ENCODE measurements at regions not wholly inside any gene's neighbourhood (a gene's known extent, or its start where the extent isn't known, plus 50 kb on each side); places are given as distances from the start of the nearest gene placed in this dataset.

- Histone ChIP-seq H3K4me3 (no peak overlapping the region), H3K9me3 (no peaks in the 10 kb centered on the region), H3K36me3 (no peaks in the 10 kb centered on the region), H3K4me1 (no peaks in the 10 kb centered on the region), H3K27me3 (no peaks in the 10 kb centered on the region), H3K27ac (no peak overlapping the region)
- ATAC-seq (no peak), DNase-seq (no peak)
- intact Hi-C loops (cut with DNase I), result no loop called here
- no peak for TF ChIP-seq CTCF (IDR thresholded peaks at IDR 0.05)
These were observed 192.1 kb downstream of the HGF start for GRCh38 chr7:81577642-81578340.

GRCh38 chr7:81574723-81575326 lies 195.0 kb downstream of the HGF start:
- Histone ChIP-seq H3K36me3 (no peaks in the 10 kb centered on the region), H3K4me3 (no peak overlapping the region), H3K27ac (no peak overlapping the region), H3K4me1 (no peaks in the 10 kb centered on the region), H3K27me3 (no peaks in the 10 kb centered on the region), H3K9me3 (no peaks in the 10 kb centered on the region)
- intact Hi-C loops (cut with DNase I), result no loop called here
- DNase-seq, result no peak
- TF ChIP-seq CTCF (IDR thresholded peaks at IDR 0.05), result no peak
- no peak for ATAC-seq

GRCh38 chr7:81573932-81574331 lies 195.9 kb downstream of the HGF start:
- no peak for DNase-seq
- no peak for ATAC-seq
- H3K9me3 ChIP-seq, result no peaks in the 10 kb centered on the region
- no peak overlapping the region for H3K4me3 ChIP-seq
- intact Hi-C loops (cut with DNase I), result no loop called here
- no peak overlapping the region for H3K27ac ChIP-seq
- TF ChIP-seq CTCF (IDR thresholded peaks at IDR 0.05), result no peak
- H3K4me1 ChIP-seq, result no peaks in the 10 kb centered on the region
- no peaks in the 10 kb centered on the region for H3K36me3 ChIP-seq
- H3K27me3 ChIP-seq, result no peaks in the 10 kb centered on the region

- Histone ChIP-seq H3K4me3 (no peak overlapping the region), H3K27ac (no peak overlapping the region), H3K27me3 (no peaks in the 10 kb centered on the region), H3K9me3 (no peaks in the 10 kb centered on the region), H3K36me3 (no peaks in the 10 kb centered on the region), H3K4me1 (no peaks in the 10 kb centered on the region)
- intact Hi-C loops (cut with DNase I), result no loop called here
- DNase-seq, result no peak
- TF ChIP-seq CTCF (IDR thresholded peaks at IDR 0.05), result no peak
- ATAC-seq, result no peak
These were observed 196.7 kb downstream of the HGF start for GRCh38 chr7:81573128-81573527.

GRCh38 chr7:81562581-81562980 lies 207.3 kb downstream of the HGF start:
- H3K27ac ChIP-seq, result no peak overlapping the region
- DNase-seq, result no peak
- no peak overlapping the region for H3K4me3 ChIP-seq
- intact Hi-C loops (cut with DNase I), result no loop called here
- no peaks in the 10 kb centered on the region for H3K27me3 ChIP-seq
- no peaks in the 10 kb centered on the region for H3K4me1 ChIP-seq
- H3K36me3 ChIP-seq, result no peaks in the 10 kb centered on the region
- H3K9me3 ChIP-seq, result no peaks in the 10 kb centered on the region
- no peak for TF ChIP-seq CTCF (IDR thresholded peaks at IDR 0.05)
- no peak for ATAC-seq
